HG03139 (cell line): ENCODE measurements at regions not wholly inside any gene's neighbourhood (a gene's known extent, or its start where the extent isn't known, plus 50 kb on each side); places are given as distances from the start of the nearest gene placed in this dataset.
"Not testable (repeated sequence)": the region's sequence is repeated elsewhere in the genome, so short reads cannot be mapped to it uniquely, and the experiment has no call there.

Experiments
- ATAC-seq: cut with Tn5 transposase; IDR thresholded peaks from one replicate; pipeline ENCODE4 v1.9.1; 2021; ENCODE audit not compliant: unreplicated experiment

- ATAC-seq = no peak
Observed at GRCh38 chr4:143819029-143819428, 86.3 kb downstream of the GYPE start.

- ATAC-seq = not testable (repeated sequence)
Observed at GRCh38 chr4:143817866-143818265, 87.5 kb downstream of the GYPE start.

- not testable (repeated sequence) for ATAC-seq
Observed at GRCh38 chr4:143815375-143815774, 90.0 kb downstream of the GYPE start.

GRCh38 chr4:143813431-143814154 lies 91.8 kb downstream of the GYPE start:
- ATAC-seq = not testable (repeated sequence)

GRCh38 chr4:143791693-143792092 lies 91.2 kb upstream of the FREM3 start:
- not testable (repeated sequence) for ATAC-seq

- not testable (repeated sequence) for ATAC-seq
Observed at GRCh38 chr4:143790425-143790824, 90.0 kb upstream of the FREM3 start.

- ATAC-seq = not testable (repeated sequence)
Observed at GRCh38 chr4:143789618-143790017, 89.1 kb upstream of the FREM3 start.

- ATAC-seq = no peak
Observed at GRCh38 chr4:143784567-143784966, 84.1 kb upstream of the FREM3 start.

GRCh38 chr4:143782521-143782920 lies 82.0 kb upstream of the FREM3 start:
- ATAC-seq = no peak

GRCh38 chr4:143773998-143774895 lies 73.8 kb upstream of the FREM3 start:
- ATAC-seq = peak; percentile 100

GRCh38 chr4:143771269-143771668 lies 70.8 kb upstream of the FREM3 start:
- ATAC-seq = no peak

GRCh38 chr4:143768007-143768591 lies 67.6 kb upstream of the FREM3 start:
- no peak for ATAC-seq

GRCh38 chr4:143763587-143763986 lies 63.1 kb upstream of the FREM3 start:
- ATAC-seq = no peak

- no peak for ATAC-seq
Observed at GRCh38 chr4:143762511-143762910, 62.0 kb upstream of the FREM3 start.
